Right renal pelvis (tissue), 4 donors: ENCODE measurements at regions not wholly inside any gene's neighbourhood (a gene's known extent, or its start where the extent isn't known, plus 50 kb on each side); places are given as distances from the start of the nearest gene placed in this dataset.
"Not testable (repeated sequence)": the region's sequence is repeated elsewhere in the genome, so short reads cannot be mapped to it uniquely, and the experiment has no call there.

Experiments used
- DNase-seq, 4 donors: peaks; one replicate each; pipeline ENCODE4 v3.0.0-alpha.2; 2013; ENCODE audit warnings: low read depth in 4 of 4, low spot score in 3 of 4, missing footprints in 1 of 4

GRCh38 chr3:106114220-106114619 lies 245.4 kb upstream of the CBLB start:
- no peak for DNase-seq

- DNase-seq: no peak
These were observed 246.0 kb upstream of the CBLB start for GRCh38 chr3:106114848-106115247.

GRCh38 chr3:106115557-106115956 lies 246.7 kb upstream of the CBLB start:
- DNase-seq: no peak

GRCh38 chr3:106116733-106117489 lies 248.1 kb upstream of the CBLB start:
- DNase-seq: no peak

GRCh38 chr3:106117490-106117858 lies 248.7 kb upstream of the CBLB start:
- DNase-seq: no peak

GRCh38 chr3:106119614-106120082 lies 250.8 kb upstream of the CBLB start:
- no peak for DNase-seq

GRCh38 chr3:106120356-106120755 lies 251.5 kb upstream of the CBLB start:
- no peak for DNase-seq

- no peak for DNase-seq
These were observed 252.9 kb upstream of the CBLB start for GRCh38 chr3:106121491-106122289.

- no peak for DNase-seq
These were observed 256.0 kb upstream of the CBLB start for GRCh38 chr3:106124818-106125217.

GRCh38 chr3:106125321-106125720 lies 256.5 kb upstream of the CBLB start:
- DNase-seq: no peak

GRCh38 chr3:106126067-106126845 lies 257.4 kb upstream of the CBLB start:
- DNase-seq: no peak

- DNase-seq: no peak
These were observed 258.0 kb upstream of the CBLB start for GRCh38 chr3:106126846-106127235.

- no peak for DNase-seq
These were observed 261.1 kb upstream of the CBLB start for GRCh38 chr3:106129939-106130338.

- DNase-seq: no peak
These were observed 261.8 kb upstream of the CBLB start for GRCh38 chr3:106130384-106131198.

- no peak for DNase-seq
These were observed 266.8 kb upstream of the CBLB start for GRCh38 chr3:106135451-106136160.

- DNase-seq: no peak
These were observed 271.0 kb upstream of the CBLB start for GRCh38 chr3:106139826-106140225.

- DNase-seq: no peak
These were observed 271.6 kb upstream of the CBLB start for GRCh38 chr3:106140431-106140830.

- no peak for DNase-seq
These were observed 275.2 kb upstream of the CBLB start for GRCh38 chr3:106144030-106144429.

- DNase-seq: not testable (repeated sequence)
These were observed 279.7 kb upstream of the CBLB start for GRCh38 chr3:106148440-106149082.
